H1 (cell line): ENCODE measurements at regions not wholly inside any gene's neighbourhood (a gene's known extent, or its start where the extent isn't known, plus 50 kb on each side); places are given as distances from the start of the nearest gene placed in this dataset.

Experiments used
- CTCF ChIA-PET: fragments of 300-600 bp; sonication (Branson Sonifier 250); formaldehyde crosslinking; loops from one replicate; lab custom pipeline; 2021; ENCODE audit not compliant: partially characterized antibody; lab: Charles Lee
- POLR2A ChIA-PET: fragments of 300-600 bp; sonication (Branson Sonifier 250); formaldehyde crosslinking; loops from one replicate; lab custom pipeline; 2021; ENCODE audit warnings: inconsistent platforms; ENCODE audit not compliant: partially characterized antibody; lab: Charles Lee
- DNase-seq, 2 experiments: peaks; one replicate each; pipeline versions ENCODE4 v3.0.0 to v3.0.0-alpha.2; 2010 to 2022; ENCODE audit warnings: low spot score in 2 of 2, low read depth in 1 of 2, mixed read lengths in 1 of 2
- FAIRE-seq: peaks from 2 replicates; lab custom pipeline; 2011; peaks lifted over from hg19 to GRCh38; lab: Jason Lieb, UNC
- H2AFZ ChIP-seq: 2 replicates; pipeline ENCODE4 v1.8.1; 2012; ENCODE audit warnings: low read length, inconsistent platforms
- H2AK5ac ChIP-seq: 2 replicates; pipeline ENCODE4 v1.6.1; 2013; ENCODE audit warnings: low read depth, low read length
- H2BK120ac ChIP-seq: replicated peaks from 2 replicates; pipeline ENCODE3; 2013; ENCODE audit warnings: low read depth, low read length, inconsistent platforms
- H2BK12ac ChIP-seq: 2 replicates; pipeline ENCODE4 v1.6.1; 2013; ENCODE audit warnings: low read depth, low read length
- H2BK15ac ChIP-seq: 2 replicates; pipeline ENCODE4 v1.6.1; 2013; ENCODE audit warnings: low read length
- H2BK20ac ChIP-seq: 2 replicates; pipeline ENCODE4 v1.6.1; 2013; ENCODE audit warnings: low read length
- H2BK5ac ChIP-seq: 2 replicates; pipeline ENCODE4 v1.6.1; 2013; ENCODE audit warnings: low read depth, low read length
- H3K14ac ChIP-seq: 2 replicates; pipeline ENCODE4 v1.6.1; 2013; ENCODE audit warnings: inconsistent platforms; ENCODE audit not compliant: insufficient read length
- H3K18ac ChIP-seq: 2 replicates; pipeline ENCODE4 v1.6.1; 2013; ENCODE audit warnings: low read length; ENCODE audit errors: extremely low read depth
- H3K23ac ChIP-seq: 2 replicates; pipeline ENCODE4 v1.6.1; 2013; ENCODE audit warnings: inconsistent platforms; ENCODE audit not compliant: insufficient read length
- H3K23me2 ChIP-seq: 2 replicates; pipeline ENCODE4 v1.6.1; 2013; ENCODE audit warnings: low read depth, low read length
- H3K27ac ChIP-seq: 2 replicates; pipeline ENCODE4 v1.6.1; 2011; ENCODE audit warnings: low read depth, low read length, inconsistent platforms
- H3K27me3 ChIP-seq, 4 experiments: replicated peaks in 1 of 4; 1 replicate in 1 of 4; 2 replicates in 3 of 4; pipeline versions ENCODE4 v1.6.1 to v1.8.1; 2011 to 2013; ENCODE audit warnings: low read length in 3 of 4, mild to moderate bottlenecking in 3 of 4, inconsistent platforms in 2 of 4, mixed read lengths in 2 of 4, moderate library complexity in 1 of 4; ENCODE audit not compliant: control insufficient read depth in 3 of 4, insufficient read depth in 3 of 4; ENCODE audit errors: extremely low read depth in 1 of 4
- H3K36me3 ChIP-seq, 4 experiments: 2 replicates each; pipeline versions ENCODE4 v1.6.1 to v1.8.1; 2011 to 2013; ENCODE audit warnings: mild to moderate bottlenecking in 4 of 4, low read length in 3 of 4, moderate library complexity in 2 of 4, control low read depth in 1 of 4, inconsistent platforms in 1 of 4; ENCODE audit not compliant: insufficient read depth in 4 of 4, control insufficient read depth in 2 of 4
- H3K4ac ChIP-seq: replicated peaks from 2 replicates; pipeline ENCODE3; 2013; ENCODE audit warnings: low read length, low read depth, mixed read lengths, inconsistent platforms; ENCODE audit not compliant: insufficient read length
- H3K4me1 ChIP-seq, 4 experiments: replicated peaks in 1 of 4; 1 replicate in 1 of 4; 2 replicates in 3 of 4; pipeline versions ENCODE4 v1.6.1 to v1.8.1; 2011 to 2013; ENCODE audit warnings: low read length in 3 of 4, inconsistent platforms in 2 of 4, mixed read lengths in 1 of 4; ENCODE audit not compliant: insufficient read depth in 4 of 4, control insufficient read depth in 3 of 4
- H3K4me2 ChIP-seq, 2 experiments: 2 replicates each; pipeline versions ENCODE4 v1.6.1 to v1.8.1; 2011 to 2013; ENCODE audit warnings: low read depth in 2 of 2, low read length in 2 of 2, control low read depth in 1 of 2, inconsistent platforms in 1 of 2, mild to moderate bottlenecking in 1 of 2; ENCODE audit not compliant: insufficient read depth in 1 of 2
- H3K4me3 ChIP-seq, 4 experiments: fragments of 200-600, 300-600 bp in 1 of 4; sonication (generic), shearing (Covaris generic), sonication (Bioruptor Twin) in 1 of 4; 2 replicates each; pipeline versions ENCODE4 v1.5.1 to v1.8.1; 2011 to 2016; ENCODE audit warnings: low read length in 4 of 4, low read depth in 3 of 4, control low read depth in 2 of 4, inconsistent platforms in 2 of 4, mild to moderate bottlenecking in 2 of 4, mixed read lengths in 1 of 4, moderate library complexity in 1 of 4; ENCODE audit not compliant: insufficient read depth in 2 of 4; ENCODE audit errors: extremely low read depth in 1 of 4
- H3K56ac ChIP-seq: replicated peaks from 2 replicates; pipeline ENCODE3; 2013; ENCODE audit warnings: low read depth, mild to moderate bottlenecking, mixed read lengths, low read length, inconsistent platforms; ENCODE audit not compliant: insufficient read length
- H3K79me1 ChIP-seq: 2 replicates; pipeline ENCODE4 v1.6.1; 2013; ENCODE audit warnings: low read depth, low read length, control low read depth
- H3K79me2 ChIP-seq, 2 experiments: 2 replicates each; pipeline versions ENCODE4 v1.6.1 to v1.8.1; 2012 to 2013; ENCODE audit warnings: low read length in 2 of 2, mild to moderate bottlenecking in 2 of 2, inconsistent platforms in 1 of 2; ENCODE audit not compliant: insufficient read depth in 2 of 2, control insufficient read depth in 1 of 2
- H3K9ac ChIP-seq, 4 experiments: replicated peaks in 1 of 4; 1 replicate in 1 of 4; 2 replicates in 3 of 4; pipeline versions ENCODE4 v1.6.1 to v1.8.1; 2011 to 2013; ENCODE audit warnings: low read depth in 3 of 4, low read length in 3 of 4, control low read depth in 2 of 4, mild to moderate bottlenecking in 2 of 4, moderate library complexity in 2 of 4, inconsistent platforms in 1 of 4; ENCODE audit errors: extremely low read depth in 1 of 4
- H3K9me3 ChIP-seq, 2 experiments: 2 replicates each; pipeline versions ENCODE4 v1.6.1 to v1.8.1; 2012 to 2013; ENCODE audit warnings: mild to moderate bottlenecking in 2 of 2, moderate library complexity in 2 of 2, control low read depth in 1 of 2, inconsistent platforms in 1 of 2, low read depth in 1 of 2, low read length in 1 of 2, mixed read lengths in 1 of 2; ENCODE audit not compliant: insufficient read depth in 2 of 2
- H4K20me1 ChIP-seq, 2 experiments: replicated peaks in 1 of 2; 2 replicates each; pipeline versions ENCODE3 to v1.8.1; 2011 to 2013; ENCODE audit warnings: inconsistent platforms in 2 of 2, low read length in 2 of 2, mild to moderate bottlenecking in 1 of 2; ENCODE audit not compliant: insufficient read depth in 2 of 2, control insufficient read depth in 1 of 2
- H4K5ac ChIP-seq: 2 replicates; pipeline ENCODE4 v1.6.1; 2013; ENCODE audit warnings: low read length, low read depth, mixed read lengths, inconsistent platforms; ENCODE audit not compliant: insufficient read length
- H4K8ac ChIP-seq: 2 replicates; pipeline ENCODE4 v1.8.0; 2013; ENCODE audit warnings: mild to moderate bottlenecking, moderate library complexity, low read length, inconsistent platforms; ENCODE audit not compliant: insufficient read depth; ENCODE audit errors: extremely low read depth
- H4K91ac ChIP-seq: replicated peaks from 2 replicates; pipeline ENCODE3; 2013; ENCODE audit warnings: low read length, mixed read lengths, inconsistent platforms; ENCODE audit not compliant: insufficient read length
- CREB1 ChIP-seq: IDR thresholded peaks from 2 replicates; pipeline ENCODE4 v1.6.1; 2012; ENCODE audit warnings: inconsistent platforms
- POLR2AphosphoS5 ChIP-seq: IDR thresholded peaks from 2 replicates; pipeline ENCODE4 v1.6.1; 2011; ENCODE audit warnings: low read depth, low read length
- SP4 ChIP-seq: IDR thresholded peaks from 2 replicates; pipeline ENCODE4 v1.6.1; 2012; ENCODE audit warnings: low read length, inconsistent platforms
- ZNF274 ChIP-seq: IDR thresholded peaks from 2 replicates; pipeline ENCODE4 v1.7.0; 2012; ENCODE audit warnings: low read length, borderline replicate concordance; ENCODE audit errors: extremely low read depth
- WGBS, 2 experiments: shearing (Covaris generic) in 1 of 2; methylation state at CpG; one replicate each; pipeline versions ENCODE4 v1.1.6 to v1.1.7; 2013 to 2015; ENCODE audit warnings: low lambda C conversion rate in 2 of 2, mixed read lengths in 2 of 2, inconsistent platforms in 1 of 2, low coverage in 1 of 2, missing lambda C conversion rate in 1 of 2; ENCODE audit not compliant: insufficient replicate concordance in 2 of 2, insufficient coverage in 1 of 2, insufficient read length in 1 of 2; ENCODE audit errors: extremely low coverage in 1 of 2, missing lambda C conversion rate in 1 of 2; 5-methylcytosine and 5-hydroxymethylcytosine counted together

DNA sequence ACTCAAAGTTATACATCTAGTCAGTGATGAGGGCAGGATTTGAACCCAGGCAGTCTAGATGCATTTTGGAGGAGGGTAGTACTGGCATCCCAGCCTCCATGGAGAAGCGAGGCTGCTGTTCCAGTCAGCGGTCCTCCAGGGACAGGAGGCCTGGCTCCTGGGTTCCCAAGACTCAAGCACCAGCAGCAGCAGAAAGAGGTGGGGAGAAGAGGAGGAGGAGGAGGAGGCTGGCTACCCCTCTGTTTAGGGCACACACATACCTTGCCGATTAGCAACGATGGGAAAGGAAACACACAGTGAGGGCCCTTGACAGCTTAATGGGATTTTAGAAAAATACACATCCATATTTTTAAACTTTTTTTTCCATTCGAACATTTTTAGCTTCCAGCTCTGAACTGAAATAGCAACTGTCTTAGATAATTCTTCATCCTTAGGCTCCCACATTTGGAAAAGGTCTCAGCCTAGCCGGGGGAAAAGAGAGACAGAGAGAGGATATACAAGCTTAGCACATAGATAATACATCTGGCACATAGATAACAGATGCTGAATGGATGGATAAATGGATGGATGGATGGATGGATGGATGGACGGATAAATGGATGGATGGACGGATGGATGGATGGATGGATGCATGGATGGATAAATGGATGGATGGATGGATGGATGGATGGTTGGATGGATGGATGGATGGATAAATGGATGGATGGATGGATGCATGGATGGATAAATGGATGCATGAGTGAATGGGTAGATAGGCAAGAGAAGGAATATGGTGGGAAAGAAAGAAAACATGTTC is 87.9 kb downstream of the LBH start:
- no peak overlapping the region for H2BK120ac ChIP-seq
- H4K5ac ChIP-seq = no peak overlapping the region
- no peaks in the 10 kb centered on the region for H4K20me1 ChIP-seq
- no peak overlapping the region for H2BK20ac ChIP-seq
- no peak overlapping the region for H3K4me2 ChIP-seq
- H3K36me3 ChIP-seq = no peaks in the 10 kb centered on the region
- no peak overlapping the region for H3K27ac ChIP-seq
- DNase-seq = no peak
- no peak overlapping the region for H3K14ac ChIP-seq
- H2BK12ac ChIP-seq = no peak overlapping the region
- TF ChIP-seq SP4 (no peak), CREB1 (no peak), POLR2AphosphoS5 (no peak), ZNF274 (no peak)
- peaks cover 0 to 2% (median 0%) of the 10 kb centered on the region in 4 experiments; a peak in 2 of 7 replicates for H3K4me1 ChIP-seq
- H3K23me2 ChIP-seq = peaks cover 4% of the 10 kb centered on the region; the same call in 1 of the 2 replicates
- H4K91ac ChIP-seq = no peak overlapping the region
- no peak overlapping the region for H4K8ac ChIP-seq
- no peak overlapping the region for H3K18ac ChIP-seq
- no peak overlapping the region for H3K4me3 ChIP-seq
- H3K27me3 ChIP-seq = no peaks in the 10 kb centered on the region
- no peak for FAIRE-seq
- ChIA-PET CTCF (interaction anchor here (0.7 to 1.1 kb wide), 2 partner anchors 15 to 612 kb away, joined by 3 to 5 read pairs; no protein-coding TSS in a partner anchor), POLR2A (interaction anchor here (0.8 kb wide), 1 partner anchor 87 kb away, joined by 3 read pairs; no protein-coding TSS in a partner anchor)
- WGBS, 2 experiments = 91% methylated on average over 8 of the region's 8 CpGs; no CpG with 5 or more reads in 1 of the 2 experiments
- H3K79me2 ChIP-seq = no peaks in the 10 kb centered on the region
- no peak overlapping the region for H3K9ac ChIP-seq
- H3K79me1 ChIP-seq = no peaks in the 10 kb centered on the region
- H2AK5ac ChIP-seq = no peak overlapping the region
- no peak overlapping the region for H2BK5ac ChIP-seq
- no peak overlapping the region for H3K23ac ChIP-seq
- H2AFZ ChIP-seq = no peak overlapping the region
- no peak overlapping the region for H3K56ac ChIP-seq
- no peaks in the 10 kb centered on the region; a peak in 1 of 4 replicates for H3K9me3 ChIP-seq
- no peak overlapping the region for H3K4ac ChIP-seq
- no peak overlapping the region for H2BK15ac ChIP-seq
